ENCODE measurements at regions not wholly inside any gene's neighbourhood (a gene's known extent, or its start where the extent isn't known, plus 50 kb on each side); places are given as distances from the start of the nearest gene placed in this dataset.

DNA sequence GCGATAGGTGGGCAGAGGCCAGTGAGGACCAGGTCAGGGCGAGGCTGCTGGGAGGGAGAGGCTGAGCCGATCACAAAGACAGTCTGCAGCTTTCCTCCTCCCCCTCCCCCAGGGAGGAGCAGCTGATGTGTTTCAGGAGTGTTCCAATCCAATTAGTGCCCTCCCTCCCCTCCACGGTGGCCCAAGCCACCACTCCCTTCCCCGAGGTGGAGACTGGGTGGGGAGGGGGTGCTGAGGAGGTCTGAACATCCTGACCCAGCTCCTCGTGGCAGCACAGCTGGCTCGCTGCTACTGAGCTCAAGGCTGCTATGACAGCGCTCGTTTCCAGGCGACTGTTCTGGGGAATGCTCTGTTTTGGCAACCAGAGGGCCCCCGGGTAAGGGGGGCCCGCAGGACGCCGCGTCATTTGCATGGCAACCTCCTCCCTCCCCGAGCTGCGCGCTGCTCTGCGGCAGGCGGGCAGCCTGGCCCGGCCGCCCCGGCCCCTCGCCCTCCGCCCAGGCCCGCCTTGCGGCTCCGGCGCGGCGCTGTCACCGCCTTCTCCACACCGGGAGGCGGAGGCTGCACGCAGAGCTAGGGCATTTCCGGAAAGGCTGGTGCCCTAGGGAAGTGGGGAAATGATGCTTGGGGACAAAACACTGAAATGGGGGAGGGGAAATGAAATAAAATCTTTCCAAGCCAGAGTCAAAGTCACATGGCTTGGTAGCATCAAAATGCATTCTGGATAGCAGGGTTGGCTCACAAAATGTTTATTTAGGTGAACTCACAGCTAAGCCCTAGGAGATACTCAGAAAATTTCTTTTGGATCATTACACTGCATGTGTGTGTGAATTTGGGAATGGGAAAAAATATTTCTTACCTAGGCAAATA lies 67.4 kb upstream of the PIM1 start:
- H3K36me3 Mint-ChIP-seq (ENCODE audit: low read depth): no peaks in the 10 kb centered on the region
- H3K4me1 Mint-ChIP-seq: peaks cover 38% of the 10 kb centered on the region

DNA sequence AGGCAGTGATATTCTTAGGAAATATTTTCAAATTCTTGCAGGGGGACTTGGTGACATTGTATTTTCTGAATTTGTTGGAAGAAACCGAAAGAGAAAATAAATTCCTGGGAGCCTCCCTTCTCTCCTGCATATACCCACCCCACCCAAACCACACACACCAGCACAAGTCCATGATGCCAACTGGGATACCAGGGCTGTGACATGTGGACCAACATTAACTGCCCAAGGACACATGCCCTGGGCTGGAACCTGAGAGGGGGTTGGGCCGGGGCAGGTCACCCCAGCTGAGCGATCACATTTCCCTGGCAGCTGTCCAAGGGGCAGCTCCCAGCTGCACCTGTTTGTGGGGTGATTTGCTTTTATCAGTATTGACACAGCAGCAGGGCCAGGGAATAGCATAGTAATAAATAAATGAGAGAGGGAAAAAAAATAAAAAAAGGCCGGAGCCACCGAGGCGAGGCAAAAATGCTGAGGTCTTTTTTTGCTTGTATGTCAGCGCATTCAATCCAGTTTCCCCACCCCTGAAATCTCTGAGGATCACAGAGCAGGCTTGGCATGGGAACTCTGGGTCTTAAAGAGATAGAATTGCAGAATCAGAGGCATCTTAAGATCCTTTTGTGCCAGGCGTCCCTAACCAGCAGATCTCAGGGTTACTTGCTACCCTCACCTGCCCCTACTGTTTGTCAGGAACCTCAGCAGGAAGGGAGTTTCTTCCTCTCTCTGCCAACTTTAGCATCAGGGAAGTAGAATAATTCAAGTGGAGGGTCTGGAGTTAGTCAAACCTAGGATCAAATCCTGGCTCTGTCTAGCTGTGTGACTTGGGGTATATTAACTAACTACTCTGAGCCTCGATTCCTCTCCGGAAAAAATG lies 66.5 kb upstream of the PIM1 start:
- TF ChIP-seq, protein P1, sequence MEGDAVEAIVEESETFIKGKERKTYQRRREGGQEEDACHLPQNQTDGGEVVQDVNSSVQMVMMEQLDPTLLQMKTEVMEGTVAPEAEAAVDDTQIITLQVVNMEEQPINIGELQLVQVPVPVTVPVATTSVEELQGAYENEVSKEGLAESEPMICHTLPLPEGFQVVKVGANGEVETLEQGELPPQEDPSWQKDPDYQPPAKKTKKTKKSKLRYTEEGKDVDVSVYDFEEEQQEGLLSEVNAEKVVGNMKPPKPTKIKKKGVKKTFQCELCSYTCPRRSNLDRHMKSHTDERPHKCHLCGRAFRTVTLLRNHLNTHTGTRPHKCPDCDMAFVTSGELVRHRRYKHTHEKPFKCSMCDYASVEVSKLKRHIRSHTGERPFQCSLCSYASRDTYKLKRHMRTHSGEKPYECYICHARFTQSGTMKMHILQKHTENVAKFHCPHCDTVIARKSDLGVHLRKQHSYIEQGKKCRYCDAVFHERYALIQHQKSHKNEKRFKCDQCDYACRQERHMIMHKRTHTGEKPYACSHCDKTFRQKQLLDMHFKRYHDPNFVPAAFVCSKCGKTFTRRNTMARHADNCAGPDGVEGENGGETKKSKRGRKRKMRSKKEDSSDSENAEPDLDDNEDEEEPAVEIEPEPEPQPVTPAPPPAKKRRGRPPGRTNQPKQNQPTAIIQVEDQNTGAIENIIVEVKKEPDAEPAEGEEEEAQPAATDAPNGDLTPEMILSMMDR (conservative IDR thresholded peaks at IDR 0.05): no peak
- H3K36me3 Mint-ChIP-seq (ENCODE audit: low read depth): no peaks in the 10 kb centered on the region
- DNase-seq (ENCODE audit: low read depth, low spot score): no peak
- H3K4me1 Mint-ChIP-seq: peaks cover 38% of the 10 kb centered on the region
- H3K27me3 Mint-ChIP-seq (ENCODE audit: low read depth): no peaks in the 10 kb centered on the region
- peak overlapping the region; percentile 61 for H3K4me3 Mint-ChIP-seq
- peak overlapping the region; percentile 70 for H3K27ac Mint-ChIP-seq (ENCODE audit: unreplicated experiment)
- no peaks in the 10 kb centered on the region for H3K9me3 Mint-ChIP-seq

More for the DNA sequence above, 67.4 kb upstream of the PIM1 start:
- TF ChIP-seq, protein P1 (conservative IDR thresholded peaks at IDR 0.05): no peak
- DNase-seq (ENCODE audit: low read depth, low spot score): peak; percentile 82
- Mint-ChIP-seq H3K4me3 (peak overlapping the region; percentile 61), H3K27ac (ENCODE audit: unreplicated experiment) (peak overlapping the region; percentile 89), H3K9me3 (no peaks in the 10 kb centered on the region), H3K27me3 (ENCODE audit: low read depth) (no peaks in the 10 kb centered on the region)

DNA sequence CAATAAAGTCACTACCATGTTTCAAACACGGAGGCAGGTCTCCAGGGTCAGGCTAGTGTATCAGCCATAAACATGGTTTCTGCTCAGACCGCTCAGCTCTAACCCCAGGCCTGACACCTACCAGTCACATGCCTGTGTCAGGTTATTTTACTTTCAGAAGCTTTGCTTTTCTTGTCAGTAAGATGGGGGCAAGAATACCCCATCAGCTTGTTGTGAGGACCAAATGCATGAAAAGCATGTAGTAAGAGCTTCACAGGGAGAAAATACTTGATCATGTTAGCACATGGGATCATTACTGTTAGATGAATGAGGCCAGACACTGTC lies 65.2 kb upstream of the PIM1 start:
- Mint-ChIP-seq H3K4me1 (peaks cover 38% of the 10 kb centered on the region), H3K27me3 (ENCODE audit: low read depth) (no peaks in the 10 kb centered on the region), H3K36me3 (ENCODE audit: low read depth) (no peaks in the 10 kb centered on the region), H3K9me3 (no peaks in the 10 kb centered on the region), H3K4me3 (no peak overlapping the region), H3K27ac (ENCODE audit: unreplicated experiment) (peak overlapping the region; percentile 29)
- no peak for DNase-seq (ENCODE audit: low read depth, low spot score)
- TF ChIP-seq, protein P1 (conservative IDR thresholded peaks at IDR 0.05): no peak

GRCh38 chr6:37105148-37106050 lies 64.6 kb upstream of the PIM1 start:
- TF ChIP-seq, protein P1 (conservative IDR thresholded peaks at IDR 0.05): no peak
- Mint-ChIP-seq H3K9me3 (no peaks in the 10 kb centered on the region), H3K27me3 (ENCODE audit: low read depth) (no peaks in the 10 kb centered on the region), H3K4me1 (peaks cover 38% of the 10 kb centered on the region), H3K36me3 (ENCODE audit: low read depth) (no peaks in the 10 kb centered on the region), H3K27ac (ENCODE audit: unreplicated experiment) (no peak overlapping the region), H3K4me3 (no peak overlapping the region)
- no peak for DNase-seq (ENCODE audit: low read depth, low spot score)

DNA sequence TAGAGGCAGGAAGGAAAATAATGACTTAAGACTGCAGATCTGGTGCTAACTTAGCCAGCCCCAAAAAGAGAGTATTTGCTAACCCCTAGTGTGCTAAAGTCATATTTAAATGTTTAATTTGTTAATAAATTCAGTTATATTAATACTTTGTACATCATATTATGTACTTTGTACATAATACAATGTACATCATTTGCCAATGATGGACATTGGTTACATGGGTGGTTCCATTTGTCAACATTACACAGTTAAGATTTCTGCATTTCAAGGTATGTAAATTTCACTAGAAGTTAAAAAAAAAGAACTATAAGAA lies 63.9 kb upstream of the PIM1 start:
- Mint-ChIP-seq H3K27ac (ENCODE audit: unreplicated experiment) (no peak overlapping the region), H3K4me1 (peaks cover 38% of the 10 kb centered on the region), H3K27me3 (ENCODE audit: low read depth) (no peaks in the 10 kb centered on the region), H3K4me3 (no peak overlapping the region), H3K36me3 (ENCODE audit: low read depth) (no peaks in the 10 kb centered on the region), H3K9me3 (no peaks in the 10 kb centered on the region)
- TF ChIP-seq, protein P1 (conservative IDR thresholded peaks at IDR 0.05): no peak
- no peak for DNase-seq (ENCODE audit: low read depth, low spot score)

All from neural crest cell (in vitro differentiated cells).